ENCODE measurements at regions not wholly inside any gene's neighbourhood (a gene's known extent, or its start where the extent isn't known, plus 50 kb on each side); places are given as distances from the start of the nearest gene placed in this dataset.

DNA sequence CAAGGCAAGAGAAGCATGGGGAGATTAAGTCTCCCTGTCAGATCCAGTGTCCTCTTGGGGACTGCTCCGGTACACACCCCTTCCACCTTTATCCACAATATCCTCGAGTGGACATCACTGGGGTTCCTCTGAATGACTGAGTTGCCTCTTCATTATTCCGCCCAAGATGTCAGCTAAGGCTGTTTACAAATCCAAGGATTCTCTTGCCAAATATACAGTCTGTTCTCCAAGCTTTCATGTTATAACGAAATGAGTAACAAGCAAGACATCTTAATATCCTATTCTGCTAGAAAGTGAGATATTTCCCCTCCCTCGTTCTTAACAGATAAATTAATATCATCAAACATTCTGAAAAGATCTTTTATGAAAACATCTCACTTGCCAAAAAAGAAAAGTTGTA is 314.1 kb upstream of the IRX5 start:
- no peak for DNase-seq

DNA sequence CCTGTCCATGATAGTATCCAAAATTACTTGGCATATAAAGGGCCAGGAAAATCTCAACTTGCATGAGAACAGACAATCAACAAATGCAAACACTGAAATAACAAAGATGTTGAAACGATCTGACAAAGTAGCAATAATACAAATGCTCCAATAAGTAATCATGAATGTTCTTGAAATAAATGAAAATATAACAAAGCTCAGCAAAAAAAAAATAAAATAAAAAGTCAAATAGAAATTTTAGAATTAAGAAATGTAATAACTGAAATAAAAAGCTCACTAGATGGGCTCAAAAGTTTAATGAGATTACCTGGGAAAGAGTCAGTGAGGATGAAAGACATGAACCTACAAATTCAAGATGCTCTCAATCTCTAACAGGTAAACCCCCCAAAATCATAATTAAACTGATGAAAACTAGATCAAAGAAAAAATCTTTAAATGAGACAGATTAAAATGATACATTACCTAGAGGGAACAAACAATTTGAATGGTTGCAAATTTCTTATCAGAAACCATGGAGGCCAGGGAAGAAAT is 319.0 kb upstream of the IRX3 start:
- no peak for DNase-seq

DNA sequence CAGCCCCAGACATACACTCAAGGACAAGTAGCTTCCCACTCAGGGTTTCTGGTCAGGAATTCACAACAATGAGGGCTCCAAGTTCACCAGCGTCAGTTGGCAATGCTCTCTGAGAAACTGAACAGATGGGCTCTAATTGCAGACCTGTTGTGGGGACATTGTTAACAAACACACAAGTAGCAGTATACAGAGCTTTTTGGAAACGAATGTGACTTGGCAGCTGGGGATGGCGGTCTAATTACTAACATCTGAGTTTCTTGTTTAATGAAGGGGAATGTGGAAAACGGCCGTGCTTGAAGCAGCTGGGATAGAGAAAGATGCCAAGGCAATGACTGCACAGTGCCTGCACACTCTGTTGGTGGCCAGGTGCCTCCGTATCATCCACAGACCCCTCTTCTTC is 316.1 kb upstream of the IRX3 start:
- DNase-seq: no peak

DNA sequence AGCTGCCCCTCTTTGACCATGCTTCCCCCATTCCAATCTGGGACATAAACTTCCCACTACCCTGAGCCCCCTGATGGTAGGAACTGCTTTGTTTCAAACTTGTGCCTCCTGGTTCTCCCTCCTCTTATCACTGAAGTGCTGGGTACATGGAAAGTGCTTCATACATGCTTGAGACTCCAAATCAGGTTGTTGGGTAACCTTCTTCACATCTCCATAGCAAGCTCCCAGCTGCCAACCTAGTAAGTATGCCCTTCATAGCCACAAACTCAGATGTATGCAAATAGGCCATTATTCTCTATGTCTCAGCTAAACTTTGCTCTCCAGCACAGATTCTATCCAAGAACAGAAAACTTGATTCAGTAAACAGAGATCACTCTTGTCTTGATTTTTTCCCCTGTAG is 310.6 kb upstream of the IRX3 start:
- no peak for DNase-seq

DNA sequence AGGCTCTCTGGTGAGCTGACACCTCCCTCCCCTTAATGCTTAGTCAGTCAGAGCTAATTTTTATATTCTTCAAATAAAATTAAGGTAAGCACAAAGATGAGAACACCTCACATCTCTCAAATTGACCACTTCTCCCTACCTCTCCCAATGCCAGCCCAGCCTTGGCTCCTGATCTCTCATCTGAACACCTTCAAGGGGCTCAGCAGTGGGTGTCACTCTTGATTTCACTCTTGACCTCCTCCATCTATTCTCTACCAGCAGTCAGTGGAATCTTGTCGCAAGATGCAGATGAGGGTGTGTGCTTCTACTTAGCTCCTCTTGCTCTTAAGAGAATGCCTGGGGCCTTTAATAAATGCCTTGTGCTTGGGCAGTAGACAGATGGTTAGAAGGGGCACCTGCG is 309.0 kb upstream of the IRX3 start:
- DNase-seq: no peak

DNA sequence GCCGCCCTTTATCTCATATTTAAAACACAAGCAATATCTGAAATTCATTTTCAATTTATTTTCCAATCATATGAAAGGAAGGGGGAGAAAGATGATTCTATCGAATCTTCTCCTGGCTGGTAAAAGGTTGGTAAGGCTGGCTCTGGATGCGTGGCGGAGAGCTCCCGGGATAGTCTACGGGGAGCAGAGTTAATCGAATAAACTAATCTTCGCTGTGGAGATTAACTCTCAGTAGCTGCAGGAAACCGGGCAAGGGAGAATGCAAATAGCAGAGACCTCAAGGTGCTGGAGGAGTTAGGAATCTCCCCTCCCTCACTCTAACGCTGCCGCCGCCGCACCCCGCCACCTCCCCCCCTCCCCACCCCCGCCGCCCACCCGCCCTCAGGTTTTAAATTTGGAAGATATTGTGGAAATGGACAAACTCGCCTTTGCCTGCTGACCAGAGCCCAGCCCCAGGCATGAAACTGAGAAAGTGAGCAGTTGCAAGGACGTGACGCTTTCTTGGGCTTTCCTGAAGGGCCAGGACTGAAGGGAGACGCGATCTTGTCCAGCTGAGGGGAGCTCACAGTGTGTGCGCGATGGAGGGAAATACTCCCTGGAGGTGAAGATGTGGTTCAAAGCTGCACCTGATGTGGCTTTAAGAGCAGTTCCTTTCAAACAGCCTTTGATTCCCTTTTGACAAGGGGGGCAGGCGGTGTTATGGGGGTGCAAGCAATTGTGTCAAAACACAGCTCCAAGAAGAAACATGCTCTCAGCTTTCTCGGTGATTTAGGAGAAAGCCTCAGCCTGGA is 308.2 kb upstream of the IRX3 start:
- DNase-seq: peak; percentile 66

DNA sequence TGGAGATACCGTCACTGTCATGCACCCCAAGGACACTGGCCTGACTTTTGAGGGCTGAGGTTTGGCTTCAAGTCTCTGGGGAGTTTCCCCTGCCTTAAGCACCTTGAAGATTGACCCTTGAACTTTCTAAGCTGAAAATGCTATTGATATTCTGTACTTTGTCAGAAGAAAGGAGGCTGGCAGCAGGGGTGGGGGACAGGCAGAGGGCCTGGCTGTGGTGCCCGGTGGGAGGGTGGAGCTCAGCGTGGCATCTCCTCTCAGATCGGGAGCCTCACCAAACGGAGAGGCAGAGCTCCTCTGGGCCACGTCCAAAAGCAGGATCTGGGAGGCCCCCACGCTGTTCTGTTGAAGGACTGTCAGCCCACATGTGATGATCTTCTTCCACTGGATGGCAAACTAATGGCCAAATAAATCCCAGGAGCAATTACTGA is 305.2 kb upstream of the IRX3 start:
- peak; percentile 18 for DNase-seq

DNA sequence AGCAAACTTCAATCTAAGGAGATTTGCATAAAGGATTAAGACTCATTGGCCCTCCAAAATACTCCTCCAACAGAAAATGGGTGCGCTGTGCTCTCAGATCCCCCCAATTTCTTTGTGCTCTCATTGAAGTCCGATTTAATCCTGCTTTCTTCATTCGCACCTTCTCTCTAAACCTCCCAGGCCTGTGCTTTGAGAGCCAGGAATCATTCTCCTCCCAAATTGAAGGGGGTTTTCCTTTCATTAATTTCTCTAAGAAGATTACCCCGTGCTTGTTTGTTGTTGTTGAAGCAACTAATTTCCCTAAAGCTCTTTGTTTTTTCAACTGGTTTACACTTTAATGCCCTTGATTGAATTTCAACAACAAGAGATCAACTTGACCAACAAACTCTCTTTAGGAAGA is 304.2 kb upstream of the IRX3 start:
- DNase-seq: peak; percentile 54

DNA sequence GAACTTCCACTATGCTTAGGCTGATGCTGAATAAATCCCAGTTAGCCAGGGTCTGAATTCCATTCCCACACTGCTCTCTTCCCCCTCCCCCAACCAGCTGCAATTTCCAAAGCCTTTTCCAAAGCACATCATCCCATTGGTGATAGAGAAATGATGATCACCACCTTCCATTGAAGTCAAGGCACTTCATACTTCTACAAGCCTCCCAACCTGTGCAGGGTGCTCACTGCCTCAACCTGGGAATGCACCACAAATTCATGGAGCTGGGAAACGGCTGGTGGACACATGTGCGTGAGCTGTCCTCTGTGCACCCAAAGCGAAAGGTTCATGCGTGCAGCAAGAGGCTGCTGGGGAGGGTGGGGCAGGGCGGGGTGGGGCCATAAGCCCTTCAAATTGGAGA is 302.7 kb upstream of the IRX3 start:
- no peak for DNase-seq

DNA sequence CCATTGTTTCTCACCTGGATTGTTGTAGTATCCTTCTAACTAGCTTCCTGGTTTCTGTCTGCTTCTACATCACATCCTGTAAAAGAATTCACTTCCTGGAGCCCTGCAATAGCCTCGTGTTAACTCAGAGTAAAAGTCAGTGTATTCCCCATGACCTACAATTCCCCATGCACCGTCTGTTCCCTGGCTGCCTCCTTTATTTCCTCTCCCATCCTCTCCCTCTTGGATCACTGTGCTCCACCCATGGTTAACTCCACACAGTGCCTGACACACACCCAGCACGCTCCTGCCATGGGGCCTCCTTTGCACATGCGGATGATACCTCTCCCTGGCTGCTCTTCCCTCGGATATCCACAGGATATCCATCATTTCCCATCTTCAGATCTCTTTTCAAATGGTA is 301.4 kb upstream of the IRX3 start:
- no peak for DNase-seq

DNA sequence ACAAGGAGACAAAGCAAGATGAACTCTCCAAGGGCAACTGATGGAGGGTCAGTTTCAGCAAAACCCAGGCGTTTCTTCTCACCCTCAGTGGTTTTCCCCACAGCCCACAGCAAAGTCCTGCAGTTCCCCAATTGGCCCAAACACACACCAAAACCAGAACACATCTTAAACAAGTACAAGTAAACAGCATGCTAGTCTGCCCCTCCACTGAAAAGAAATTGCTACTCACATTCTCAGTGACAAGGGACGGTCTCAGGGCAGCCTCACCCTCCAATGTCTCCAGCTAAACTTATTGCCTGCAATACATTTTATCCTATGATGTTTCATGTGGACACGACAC is 300.6 kb upstream of the IRX3 start:
- no peak for DNase-seq

DNA sequence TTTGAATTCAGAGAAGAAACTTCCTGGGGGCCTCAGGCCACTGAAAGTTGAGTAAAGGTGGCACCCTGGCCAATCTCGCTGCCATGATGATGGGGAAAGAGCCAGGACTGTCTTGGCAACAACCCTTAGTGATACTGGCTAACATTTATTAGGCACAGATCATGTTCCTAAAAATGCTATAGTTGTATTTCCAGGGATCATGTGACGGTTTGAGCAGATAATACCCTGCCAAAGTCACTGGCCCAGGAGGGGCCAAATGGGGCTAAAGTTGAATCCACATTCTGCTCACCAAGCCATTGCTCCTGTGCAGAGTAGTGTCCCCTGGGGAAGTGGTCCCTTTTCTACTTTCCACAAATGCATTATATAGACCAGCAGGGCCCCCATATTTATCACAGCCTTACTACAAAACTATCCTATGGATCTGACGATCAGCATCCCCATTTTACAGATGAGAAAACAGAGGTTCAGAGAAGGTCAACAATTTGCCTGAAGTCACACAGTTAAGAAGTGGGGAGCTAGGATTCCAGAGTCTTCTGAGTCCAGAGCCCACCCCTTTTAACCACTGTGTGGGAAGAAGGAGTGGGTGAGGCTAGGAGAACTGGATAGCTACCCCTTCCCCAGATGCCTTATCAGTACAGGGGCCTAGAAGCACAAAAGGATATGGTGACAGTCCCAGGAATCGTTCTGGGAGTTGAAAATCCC is 300.0 kb upstream of the IRX3 start:
- no peak for DNase-seq

DNA sequence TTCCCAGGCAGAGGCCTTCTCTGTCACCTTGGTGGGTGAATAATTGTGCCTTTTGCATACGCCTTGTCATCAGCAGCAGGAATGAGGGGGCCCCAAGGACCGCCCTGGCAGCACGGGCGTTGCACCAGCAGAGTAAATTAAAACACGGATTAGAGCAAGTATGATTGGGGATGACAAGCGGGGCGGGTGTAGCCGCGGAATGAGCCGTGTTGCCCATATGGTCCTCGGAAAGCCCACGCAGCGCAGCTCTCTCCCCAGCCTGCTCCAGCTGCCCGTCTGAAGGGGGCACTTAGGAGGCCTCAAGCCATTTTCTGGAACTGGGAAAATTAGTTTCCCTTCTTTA is 299.4 kb upstream of the IRX3 start:
- peak; percentile 83 for DNase-seq

DNA sequence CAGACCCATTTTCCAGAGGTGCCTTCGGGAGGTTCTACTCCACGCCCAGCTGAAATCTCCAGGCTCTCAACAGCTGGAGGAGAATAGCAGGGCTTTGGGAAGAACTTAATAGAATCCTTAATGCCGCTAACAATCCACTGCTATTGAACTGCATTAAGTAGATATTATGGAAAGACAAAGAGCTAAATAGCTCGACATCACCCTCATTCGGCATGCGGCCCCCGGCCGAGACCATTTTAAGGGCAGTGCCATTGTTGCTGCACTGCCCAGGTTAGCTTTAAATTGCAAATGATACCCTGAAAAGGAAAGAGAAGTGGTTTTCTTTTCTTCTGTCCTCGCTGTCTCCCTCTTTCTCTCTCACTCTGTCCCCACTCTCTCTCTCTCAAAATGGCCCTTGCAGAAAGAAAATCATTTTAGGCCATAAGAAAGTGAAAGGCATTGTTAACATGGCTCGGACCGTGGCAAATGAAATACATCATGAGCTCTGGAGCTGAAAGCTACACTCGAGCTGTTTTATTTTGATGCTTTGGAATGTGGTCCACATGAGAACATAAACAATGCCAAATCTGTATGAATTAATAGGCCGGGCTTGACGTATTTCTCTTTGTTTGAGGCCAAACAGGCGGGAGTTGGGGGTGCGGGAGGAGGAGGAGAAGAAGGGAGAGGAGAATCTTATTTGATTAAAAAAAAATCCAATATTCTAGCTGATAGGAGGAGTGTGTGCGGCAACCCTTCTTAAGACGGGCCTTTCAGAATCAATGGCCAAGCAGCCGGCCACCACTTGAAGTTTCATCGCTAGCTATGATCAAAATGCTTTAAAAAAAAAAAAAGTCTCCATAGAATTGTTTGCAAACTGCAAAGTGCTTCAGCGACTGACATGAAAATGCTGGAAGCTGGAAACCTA is 298.8 kb upstream of the IRX3 start:
- no peak for DNase-seq

DNA sequence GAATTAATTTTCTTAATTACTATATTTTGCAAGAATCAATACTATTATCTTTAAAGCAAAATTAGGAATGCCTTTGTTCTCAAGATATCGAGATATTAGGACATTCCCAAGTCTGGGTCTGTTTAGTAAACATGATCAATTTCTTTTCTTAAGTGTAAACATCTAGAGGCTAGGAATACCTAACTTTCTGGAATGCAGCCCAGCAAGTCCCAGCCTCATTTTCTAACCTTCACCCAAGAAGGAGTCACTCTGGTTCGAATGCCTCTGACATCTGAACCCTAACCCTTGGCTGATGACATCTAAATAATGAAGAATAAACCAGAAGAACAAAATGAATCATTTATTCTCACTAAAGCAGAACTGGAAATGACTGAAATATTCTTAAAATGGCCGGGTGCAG is 297.5 kb upstream of the IRX3 start:
- no peak for DNase-seq

DNA sequence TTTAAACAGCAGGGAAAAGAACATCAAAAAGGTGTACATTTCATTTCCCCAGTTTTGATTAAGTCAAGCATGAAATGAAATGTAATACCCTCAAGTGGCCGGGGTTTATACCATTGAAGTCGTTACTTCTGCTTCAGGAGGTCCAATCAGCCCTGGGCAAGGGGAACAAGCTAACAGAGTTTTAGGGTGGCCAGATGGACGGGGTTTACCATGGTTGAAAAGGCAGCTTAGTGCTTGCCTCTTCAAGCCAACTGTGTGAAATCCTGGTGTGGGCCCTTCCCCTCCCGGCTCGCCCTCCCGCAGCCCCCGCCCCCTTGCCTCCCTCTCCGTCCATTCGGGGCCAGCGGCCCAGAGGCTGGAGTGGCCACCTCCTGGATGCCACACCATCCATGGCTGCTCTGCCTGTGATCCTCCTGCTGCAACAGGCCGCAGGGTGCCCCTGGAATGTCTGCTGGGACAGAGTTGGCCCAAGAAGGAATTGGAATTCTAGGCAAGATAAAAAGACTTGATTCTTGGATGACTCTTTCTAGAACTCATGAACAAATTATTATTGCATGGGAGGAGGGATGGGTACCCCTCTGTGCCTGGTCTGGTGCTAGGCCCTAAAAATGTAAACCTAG is 296.2 kb upstream of the IRX3 start:
- peak; percentile 53 for DNase-seq

DNA sequence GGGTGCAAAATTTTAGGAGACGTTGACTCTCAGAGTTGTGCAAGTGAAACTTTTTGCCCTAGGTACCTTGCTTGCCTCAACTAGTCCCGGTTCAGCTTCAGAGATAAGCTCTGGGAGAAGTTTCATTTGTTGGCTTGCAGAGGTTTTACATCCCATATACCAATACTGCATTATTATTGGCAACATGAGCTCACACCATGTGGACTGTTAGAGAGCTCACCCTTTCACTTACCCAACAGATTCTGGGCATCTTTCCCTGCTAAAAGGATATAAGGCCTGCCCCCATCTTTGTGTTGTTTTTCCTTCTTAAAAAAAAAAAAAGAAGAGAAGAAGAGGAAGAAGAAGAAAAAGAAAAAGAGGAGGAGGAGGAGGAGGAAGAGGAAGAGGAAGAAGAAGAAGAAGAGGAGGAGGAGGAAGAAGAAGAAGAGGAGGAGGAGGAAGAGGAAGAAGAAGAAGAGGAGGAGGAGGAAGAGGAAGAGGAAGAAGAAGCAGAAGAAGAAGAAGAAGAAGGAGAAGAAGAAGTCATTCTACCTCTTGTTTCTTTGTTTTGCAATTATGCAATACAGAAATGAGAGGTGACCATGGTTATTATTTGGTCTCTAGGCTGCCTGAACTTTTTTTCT is 292.6 kb upstream of the IRX3 start:
- DNase-seq: no peak

DNA sequence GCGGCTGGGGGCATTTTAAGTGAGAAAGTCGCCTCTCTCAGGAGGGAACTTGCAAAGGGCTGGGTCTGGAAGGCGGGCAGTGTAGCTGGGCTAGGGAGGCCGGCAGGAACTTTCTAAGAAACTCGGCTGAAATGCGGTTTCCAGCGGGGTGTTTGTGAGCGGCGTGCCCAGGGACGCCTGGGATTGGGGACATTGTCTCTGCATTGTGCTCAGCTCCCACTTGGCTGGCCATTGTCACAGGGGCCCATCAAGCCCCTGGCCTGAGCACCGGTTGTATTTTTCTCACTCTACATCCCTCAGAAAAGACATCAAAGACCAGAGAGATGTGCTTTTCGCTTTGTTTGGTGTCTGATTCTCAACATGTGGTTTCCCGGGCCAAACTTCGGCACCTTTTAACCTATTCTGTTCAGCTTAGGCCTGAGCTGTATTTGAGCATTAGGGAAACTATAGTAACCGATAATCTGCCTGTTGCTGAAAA is 291.1 kb upstream of the IRX3 start:
- no peak for DNase-seq

DNA sequence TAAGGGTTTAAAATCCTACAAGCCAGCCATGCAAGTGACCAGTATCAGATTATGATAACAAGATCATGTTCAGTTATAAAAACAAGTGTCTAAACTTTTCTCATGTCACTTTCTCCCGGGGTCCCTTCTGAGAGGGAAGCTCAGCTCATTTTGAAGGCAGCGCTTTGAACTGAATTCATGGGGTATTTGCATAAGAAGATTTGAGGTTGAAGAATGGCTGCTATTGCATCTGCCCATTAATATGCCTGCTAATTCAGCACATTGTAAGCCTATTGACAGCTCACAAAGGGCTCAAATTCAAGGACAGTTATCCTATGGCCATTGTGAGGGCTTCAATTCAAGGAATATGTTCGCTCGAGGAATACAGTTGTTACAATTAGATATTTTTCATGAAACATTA is 290.2 kb upstream of the IRX3 start:
- DNase-seq: peak; percentile 75

DNA sequence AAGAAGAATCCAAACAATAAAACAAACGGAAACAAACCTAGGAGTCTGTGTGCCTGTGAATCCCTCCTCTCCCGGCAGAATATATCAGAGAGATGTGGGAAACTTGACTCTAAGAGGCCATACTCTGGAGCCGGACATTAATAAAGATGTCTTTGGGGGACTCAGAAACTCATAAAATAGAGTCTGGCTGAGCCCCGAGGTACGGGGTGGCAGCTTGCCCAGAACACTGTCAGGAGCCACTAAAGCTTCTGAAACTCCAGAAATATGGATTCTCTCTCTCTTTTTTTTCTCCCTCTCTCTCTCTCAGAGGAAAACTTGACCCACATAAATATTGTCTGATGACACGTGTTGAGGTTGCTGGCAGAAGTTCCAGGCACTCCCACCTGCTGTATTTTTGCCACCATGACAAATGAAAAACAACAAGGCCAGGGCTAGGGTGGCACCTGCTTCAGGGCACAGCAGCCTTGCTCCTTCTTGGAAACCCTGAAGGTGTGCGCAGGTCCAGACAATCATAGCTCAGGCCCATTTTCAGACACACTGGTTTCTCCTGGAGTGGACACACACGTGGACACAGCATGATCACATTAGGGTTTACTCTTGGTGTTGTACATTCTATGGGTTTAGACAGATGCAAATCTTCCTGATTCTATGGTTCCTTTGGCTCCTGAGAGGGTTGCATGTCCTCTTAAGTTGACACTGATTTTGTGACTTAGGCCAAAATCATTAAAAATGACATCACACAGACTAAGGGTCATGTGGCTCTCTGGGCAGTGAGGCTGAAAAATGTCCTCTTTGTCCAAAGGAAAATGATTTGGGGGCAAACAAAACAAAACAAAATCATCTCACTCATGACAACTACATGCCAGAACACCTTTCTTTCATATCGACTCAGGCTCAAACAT is 282.6 kb upstream of the IRX3 start:
- no peak for DNase-seq

DNA sequence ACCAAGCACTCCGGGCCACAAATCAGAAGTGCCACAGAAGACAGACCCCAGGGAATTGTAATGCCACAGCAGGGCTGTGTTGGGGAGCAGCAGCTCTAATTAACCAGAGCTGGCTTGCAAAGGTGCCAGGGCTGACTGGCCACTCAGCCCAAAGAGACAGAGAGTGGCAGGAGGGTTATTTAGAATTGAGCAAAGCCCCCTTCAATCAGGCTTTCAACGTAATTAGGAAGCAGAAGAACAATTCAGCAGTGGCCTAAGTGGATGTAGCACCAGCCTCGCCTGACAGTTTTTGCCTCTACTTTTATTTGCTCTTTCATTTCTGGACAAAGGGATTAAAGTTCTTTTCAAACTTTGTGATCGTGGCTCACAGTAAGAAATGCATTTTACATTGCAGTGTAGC is 278.3 kb upstream of the IRX3 start:
- no peak for DNase-seq
